Adrenal gland (tissue), 5 donors: ENCODE measurements at regions not wholly inside any gene's neighbourhood (a gene's known extent, or its start where the extent isn't known, plus 50 kb on each side); places are given as distances from the start of the nearest gene placed in this dataset.

ENCODE experiments used
- POLR2A ChIP-seq, 2 donors: fragments of 450-650 bp; IDR thresholded peaks; one replicate each; pipeline ENCODE4 v1.6.1; 2017; ENCODE audit warnings: antibody characterized with exemption in 2 of 2, mild to moderate bottlenecking in 2 of 2, moderate library complexity in 1 of 2
- TF ChIP-seq, protein P1 (sequence below), 6 experiments: fragments of 450-650 bp in 4 of 6; fragments of 200-600 bp in 2 of 6; sonication (generic) in 1 of 6; IDR thresholded peaks; 1 replicate in 5 of 6; 2 replicates in 1 of 6; pipeline versions ENCODE4 v1.5.1 to v1.8.0; 2016 to 2021; ENCODE audit warnings: antibody characterized with exemption in 6 of 6, mild to moderate bottlenecking in 2 of 6, moderate library complexity in 1 of 6
- donor health status: DM: no; HTN: no; CAD: no.

DNA sequence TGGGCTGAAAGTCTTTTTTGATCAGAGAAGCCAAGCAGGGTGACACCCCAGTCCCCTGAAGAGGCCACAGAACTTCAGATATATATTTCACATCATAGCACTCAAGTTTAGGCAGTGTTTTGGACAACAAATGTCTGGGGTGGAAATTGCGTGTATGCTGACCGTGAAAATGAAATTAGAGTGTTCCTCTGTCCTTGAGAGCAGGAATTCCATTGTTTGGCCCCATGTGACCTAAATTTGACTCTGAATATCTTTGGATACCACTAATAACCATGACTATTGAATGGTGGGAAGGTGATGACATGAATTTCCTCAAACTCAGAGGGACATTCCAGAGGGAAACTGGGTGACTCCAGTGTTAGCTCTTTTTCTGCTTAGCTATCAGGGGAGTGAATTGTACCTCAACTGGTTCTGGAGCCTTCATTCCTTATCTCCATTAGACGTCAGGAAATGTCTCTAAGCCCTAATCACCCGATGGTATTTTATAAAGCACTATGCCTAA is 263.5 kb upstream of the RASGRP1 start:
- TF ChIP-seq POLR2A (IDR thresholded peaks at IDR 0.05), result no peak
- TF ChIP-seq, protein P1, sequence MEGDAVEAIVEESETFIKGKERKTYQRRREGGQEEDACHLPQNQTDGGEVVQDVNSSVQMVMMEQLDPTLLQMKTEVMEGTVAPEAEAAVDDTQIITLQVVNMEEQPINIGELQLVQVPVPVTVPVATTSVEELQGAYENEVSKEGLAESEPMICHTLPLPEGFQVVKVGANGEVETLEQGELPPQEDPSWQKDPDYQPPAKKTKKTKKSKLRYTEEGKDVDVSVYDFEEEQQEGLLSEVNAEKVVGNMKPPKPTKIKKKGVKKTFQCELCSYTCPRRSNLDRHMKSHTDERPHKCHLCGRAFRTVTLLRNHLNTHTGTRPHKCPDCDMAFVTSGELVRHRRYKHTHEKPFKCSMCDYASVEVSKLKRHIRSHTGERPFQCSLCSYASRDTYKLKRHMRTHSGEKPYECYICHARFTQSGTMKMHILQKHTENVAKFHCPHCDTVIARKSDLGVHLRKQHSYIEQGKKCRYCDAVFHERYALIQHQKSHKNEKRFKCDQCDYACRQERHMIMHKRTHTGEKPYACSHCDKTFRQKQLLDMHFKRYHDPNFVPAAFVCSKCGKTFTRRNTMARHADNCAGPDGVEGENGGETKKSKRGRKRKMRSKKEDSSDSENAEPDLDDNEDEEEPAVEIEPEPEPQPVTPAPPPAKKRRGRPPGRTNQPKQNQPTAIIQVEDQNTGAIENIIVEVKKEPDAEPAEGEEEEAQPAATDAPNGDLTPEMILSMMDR (IDR thresholded peaks at IDR 0.05), result no peak
